Upper lobe of left lung (tissue), 4 donors: ENCODE measurements at regions not wholly inside any gene's neighbourhood (a gene's known extent, or its start where the extent isn't known, plus 50 kb on each side); places are given as distances from the start of the nearest gene placed in this dataset.

ENCODE experiments used
- CTCF ChIP-seq, 6 experiments: fragments of 450-650 bp in 4 of 6; fragments of 200-600 bp in 2 of 6; sonication (generic) in 2 of 6; IDR thresholded peaks; one replicate each; pipeline ENCODE4 v1.5.1; 2016 to 2019; ENCODE audit warnings: antibody characterized with exemption in 6 of 6
- EP300 ChIP-seq, 4 donors: sonication (generic); formaldehyde crosslinking; IDR thresholded peaks; one replicate each; pipeline ENCODE4 v1.5.1; 2017; ENCODE audit warnings: antibody characterized with exemption in 4 of 4, control low read depth in 2 of 4
- POLR2A ChIP-seq, 4 donors: fragments of 450-650 bp; IDR thresholded peaks; one replicate each; pipeline ENCODE4 v1.5.1; 2016 to 2017; ENCODE audit warnings: antibody characterized with exemption in 4 of 4, mild to moderate bottlenecking in 2 of 4
- POLR2AphosphoS5 ChIP-seq, 2 donors: sonication (generic); formaldehyde crosslinking; IDR thresholded peaks; one replicate each; pipeline ENCODE4 v1.5.1; 2017; ENCODE audit warnings: antibody characterized with exemption in 2 of 2

GRCh38 chr7:53658951-53659350 lies 623.5 kb downstream of the POM121L12 start:
- TF ChIP-seq CTCF (IDR thresholded peaks at IDR 0.05): no peak
- TF ChIP-seq EP300 (IDR thresholded peaks at IDR 0.05): no peak
- no peak for TF ChIP-seq POLR2A (IDR thresholded peaks at IDR 0.05)
- TF ChIP-seq POLR2AphosphoS5 (IDR thresholded peaks at IDR 0.05): no peak
